ENCODE measurements at regions not wholly inside any gene's neighbourhood (a gene's known extent, or its start where the extent isn't known, plus 50 kb on each side); places are given as distances from the start of the nearest gene placed in this dataset.

DNA sequence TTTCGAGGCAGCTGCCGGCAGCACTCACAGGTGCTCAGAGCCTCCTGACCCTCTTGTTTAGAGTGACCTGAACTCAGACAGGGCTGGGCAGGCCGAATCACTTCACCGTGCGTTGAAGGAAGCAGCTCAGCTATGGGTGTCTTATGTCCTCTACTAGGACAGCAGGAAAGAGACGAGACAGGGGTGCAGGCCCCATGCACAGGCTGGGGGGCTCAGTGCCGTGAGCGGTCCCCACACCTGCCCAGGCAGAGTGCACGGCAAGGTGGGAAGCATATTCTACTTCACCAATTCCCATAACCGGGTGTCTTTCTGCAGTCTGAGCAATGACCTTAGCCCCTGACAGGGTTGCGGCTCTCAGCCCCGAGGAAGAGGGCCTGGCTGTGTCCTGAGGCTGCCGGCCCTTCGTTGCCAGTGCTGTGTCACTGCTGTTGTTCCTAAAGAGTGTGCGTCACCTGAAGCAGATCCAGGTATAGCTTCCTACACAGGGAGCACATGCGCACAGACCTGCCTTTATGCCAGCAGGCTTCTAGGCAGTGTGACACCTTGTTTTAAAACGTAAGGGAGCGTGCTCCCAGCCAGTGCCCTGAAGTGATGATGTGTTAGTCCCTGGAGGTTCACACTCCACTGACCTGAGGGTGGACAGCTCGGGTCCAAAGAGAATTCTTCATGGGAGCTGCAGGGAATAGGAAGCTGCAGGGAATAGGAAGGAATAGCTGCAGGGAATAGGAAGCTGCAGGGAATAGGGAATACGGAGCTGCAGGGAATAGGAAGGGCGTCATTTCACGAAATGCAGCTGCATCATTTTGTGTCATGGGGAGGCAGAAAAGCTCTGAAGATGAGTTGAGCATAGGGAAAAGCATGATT is 207.9 kb upstream of the SALL3 start:
- Histone ChIP-seq H4K20me1 (ENCODE audit: control insufficient read depth, extremely low read depth, insufficient read depth, low read length) (no peaks in the 10 kb centered on the region), H3K9ac (ENCODE audit: insufficient read depth, low read length) (no peak overlapping the region), H3K27me3 (ENCODE audit: control insufficient read depth, insufficient read depth, low read length) (no peaks in the 10 kb centered on the region), H3K79me2 (ENCODE audit: control insufficient read depth, insufficient read depth, low read length) (no peaks in the 10 kb centered on the region), H3K36me3 (ENCODE audit: control insufficient read depth, insufficient read depth, low read length) (no peaks in the 10 kb centered on the region), H2AFZ (ENCODE audit: low read length) (no peak overlapping the region), H3K4me2 (ENCODE audit: extremely low read depth, insufficient read depth, low read length) (no peak overlapping the region), H3K4me3 (replicated peaks in 1 of 4; ENCODE audit: control extremely low read depth in 1 of 4, insufficient read depth in 1 of 4, low read depth in 3 of 4, low read length in 4 of 4) (no peak overlapping the region), H3K9me3 (ENCODE audit: control insufficient read depth, insufficient read depth, low read depth, low read length) (no peaks in the 10 kb centered on the region), H3K27ac (ENCODE audit: insufficient read depth, low read length) (no peak overlapping the region), H3K4me1 (ENCODE audit: control insufficient read depth, extremely low read depth, insufficient read depth, low read length) (no peaks in the 10 kb centered on the region)
- no peak for TF ChIP-seq EZH2 (IDR thresholded peaks at IDR 0.05; ENCODE audit: low read length, missing control alignments)
- TF ChIP-seq, protein P1, sequence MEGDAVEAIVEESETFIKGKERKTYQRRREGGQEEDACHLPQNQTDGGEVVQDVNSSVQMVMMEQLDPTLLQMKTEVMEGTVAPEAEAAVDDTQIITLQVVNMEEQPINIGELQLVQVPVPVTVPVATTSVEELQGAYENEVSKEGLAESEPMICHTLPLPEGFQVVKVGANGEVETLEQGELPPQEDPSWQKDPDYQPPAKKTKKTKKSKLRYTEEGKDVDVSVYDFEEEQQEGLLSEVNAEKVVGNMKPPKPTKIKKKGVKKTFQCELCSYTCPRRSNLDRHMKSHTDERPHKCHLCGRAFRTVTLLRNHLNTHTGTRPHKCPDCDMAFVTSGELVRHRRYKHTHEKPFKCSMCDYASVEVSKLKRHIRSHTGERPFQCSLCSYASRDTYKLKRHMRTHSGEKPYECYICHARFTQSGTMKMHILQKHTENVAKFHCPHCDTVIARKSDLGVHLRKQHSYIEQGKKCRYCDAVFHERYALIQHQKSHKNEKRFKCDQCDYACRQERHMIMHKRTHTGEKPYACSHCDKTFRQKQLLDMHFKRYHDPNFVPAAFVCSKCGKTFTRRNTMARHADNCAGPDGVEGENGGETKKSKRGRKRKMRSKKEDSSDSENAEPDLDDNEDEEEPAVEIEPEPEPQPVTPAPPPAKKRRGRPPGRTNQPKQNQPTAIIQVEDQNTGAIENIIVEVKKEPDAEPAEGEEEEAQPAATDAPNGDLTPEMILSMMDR (conservative IDR thresholded peaks at IDR 0.05 in 1 of 2, IDR thresholded peaks at IDR 0.05 in 1 of 2; ENCODE audit: low read depth in 1 of 2, low read length in 2 of 2) = no peak
- DNase-seq (ENCODE audit: low read depth in 2 of 2) = no peak

- Histone ChIP-seq H3K4me2 (ENCODE audit: extremely low read depth, insufficient read depth, low read length) (no peak overlapping the region), H3K4me1 (ENCODE audit: control insufficient read depth, extremely low read depth, insufficient read depth, low read length) (no peaks in the 10 kb centered on the region), H3K4me3 (replicated peaks in 1 of 4; ENCODE audit: control extremely low read depth in 1 of 4, insufficient read depth in 1 of 4, low read depth in 3 of 4, low read length in 4 of 4) (no peak overlapping the region), H2AFZ (ENCODE audit: low read length) (no peak overlapping the region), H3K9ac (ENCODE audit: insufficient read depth, low read length) (no peak overlapping the region), H3K9me3 (ENCODE audit: control insufficient read depth, insufficient read depth, low read depth, low read length) (no peaks in the 10 kb centered on the region), H3K27me3 (ENCODE audit: control insufficient read depth, insufficient read depth, low read length) (no peaks in the 10 kb centered on the region), H3K27ac (ENCODE audit: insufficient read depth, low read length) (no peak overlapping the region), H4K20me1 (ENCODE audit: control insufficient read depth, extremely low read depth, insufficient read depth, low read length) (no peaks in the 10 kb centered on the region), H3K79me2 (ENCODE audit: control insufficient read depth, insufficient read depth, low read length) (no peaks in the 10 kb centered on the region), H3K36me3 (ENCODE audit: control insufficient read depth, insufficient read depth, low read length) (no peaks in the 10 kb centered on the region)
- no peak for DNase-seq (ENCODE audit: low read depth in 2 of 2)
- TF ChIP-seq EZH2 (IDR thresholded peaks at IDR 0.05; ENCODE audit: low read length, missing control alignments) = no peak
- TF ChIP-seq, protein P1 (conservative IDR thresholded peaks at IDR 0.05 in 1 of 2, IDR thresholded peaks at IDR 0.05 in 1 of 2; ENCODE audit: low read depth in 1 of 2, low read length in 2 of 2) = no peak
Observed at GRCh38 chr18:78772360-78773302, 207.0 kb upstream of the SALL3 start.

DNA sequence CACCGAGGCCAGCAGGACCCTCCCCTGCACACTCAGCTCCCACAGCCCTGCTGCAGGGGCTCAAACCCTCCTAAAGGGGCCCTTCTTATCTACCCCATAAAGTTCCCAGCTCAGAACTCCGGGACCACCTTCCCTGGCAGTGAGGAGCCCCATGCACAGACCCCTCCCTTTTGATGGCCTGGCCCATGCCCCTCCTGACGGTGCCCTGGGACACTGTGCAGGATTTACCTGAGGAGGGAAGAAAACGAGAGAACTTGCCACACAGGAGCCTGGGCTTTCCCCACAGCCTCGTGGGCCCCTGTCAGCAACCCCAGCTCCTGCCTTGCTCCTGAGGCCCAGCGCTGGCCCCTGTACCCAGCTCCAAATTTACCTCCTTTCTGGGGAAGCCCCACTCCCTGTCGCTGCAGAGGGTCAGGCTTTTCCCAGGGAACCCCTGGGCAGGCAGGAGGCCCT is 206.3 kb upstream of the SALL3 start:
- no peak for TF ChIP-seq EZH2 (IDR thresholded peaks at IDR 0.05; ENCODE audit: low read length, missing control alignments)
- TF ChIP-seq, protein P1 (conservative IDR thresholded peaks at IDR 0.05 in 1 of 2, IDR thresholded peaks at IDR 0.05 in 1 of 2; ENCODE audit: low read depth in 1 of 2, low read length in 2 of 2) = no peak
- H3K9me3 ChIP-seq (ENCODE audit: control insufficient read depth, insufficient read depth, low read depth, low read length) = no peaks in the 10 kb centered on the region
- H3K36me3 ChIP-seq (ENCODE audit: control insufficient read depth, insufficient read depth, low read length) = no peaks in the 10 kb centered on the region

More for the DNA sequence above, 206.3 kb upstream of the SALL3 start:
- no peak overlapping the region for H2AFZ ChIP-seq (ENCODE audit: low read length)
- no peaks in the 10 kb centered on the region for H3K27me3 ChIP-seq (ENCODE audit: control insufficient read depth, insufficient read depth, low read length)
- no peaks in the 10 kb centered on the region for H4K20me1 ChIP-seq (ENCODE audit: control insufficient read depth, extremely low read depth, insufficient read depth, low read length)
- H3K4me1 ChIP-seq (ENCODE audit: control insufficient read depth, extremely low read depth, insufficient read depth, low read length) = no peaks in the 10 kb centered on the region
- DNase-seq (ENCODE audit: low read depth in 2 of 2) = no peak
- H3K4me2 ChIP-seq (ENCODE audit: extremely low read depth, insufficient read depth, low read length) = no peak overlapping the region
- H3K79me2 ChIP-seq (ENCODE audit: control insufficient read depth, insufficient read depth, low read length) = no peaks in the 10 kb centered on the region
- H3K4me3 ChIP-seq (replicated peaks in 1 of 4; ENCODE audit: control extremely low read depth in 1 of 4, insufficient read depth in 1 of 4, low read depth in 3 of 4, low read length in 4 of 4) = no peak overlapping the region
- no peak overlapping the region for H3K27ac ChIP-seq (ENCODE audit: insufficient read depth, low read length)
- H3K9ac ChIP-seq (ENCODE audit: insufficient read depth, low read length) = no peak overlapping the region

Data from fibroblast of lung (primary cell).